K562 (cell line): ENCODE measurements at regions not wholly inside any gene's neighbourhood (a gene's known extent, or its start where the extent isn't known, plus 50 kb on each side); places are given as distances from the start of the nearest gene placed in this dataset.

Experiments
- ATAC-seq: fragments of 200-7000 bp; cut with Tn5 transposase; 3 replicates; pipeline ENCODE4 v1.9.1; 2020; ENCODE audit warnings: moderate library complexity
- BruUV-seq: library from RNA; stranded (reverse); fragments of 400-500 nt; replicated peaks from 2 replicates; lab custom pipeline; 2021; lab: Mats Ljungman, UMichigan
- CTCF ChIA-PET: fragments of 300-600 bp; formaldehyde crosslinking; extraction: SDS; loops from one replicate; lab custom pipeline; 2021; ENCODE audit warnings: low intra/inter-chr PET ratio; lab: Yijun Ruan, JAX
- POLR2A ChIA-PET: fragments of 300-600, 350-650 bp; sonication (Branson Sonifier 250); formaldehyde crosslinking; extraction: SDS; loops from one replicate; lab custom pipeline; 2021; ENCODE audit warnings: antibody characterized with exemption, inconsistent platforms; lab: Yijun Ruan, JAX
- DNase-seq, 4 experiments: peaks; one replicate each; pipeline versions ENCODE4 v3.0.0 to v3.0.0-alpha.2; 2011 to 2018; ENCODE audit warnings: low spot score in 3 of 4, mixed read lengths in 3 of 4; ENCODE audit errors: extremely low read depth in 1 of 4
- FAIRE-seq: peaks from 2 replicates; lab custom pipeline; 2011; peaks lifted over from hg19 to GRCh38; lab: Jason Lieb, UNC
- H2AFZ ChIP-seq: 2 replicates; pipeline ENCODE4 v1.6.0; 2011; ENCODE audit warnings: low read depth, low read length, control low read depth, inconsistent platforms
- H3K27ac ChIP-seq: fragments of 200-600 bp; 3 replicates; pipeline ENCODE4 v1.8.0; 2011; ENCODE audit warnings: low read depth, mild to moderate bottlenecking, control low read depth, inconsistent platforms, low read length, moderate library complexity, mixed read lengths; ENCODE audit errors: extremely low read depth
- H3K27me3 ChIP-seq, 2 experiments: fragments of 300-600 bp in 1 of 2; 2 replicates in 1 of 2; 3 replicates in 1 of 2; pipeline versions ENCODE4 v1.6.0 to v1.8.0; 2011; ENCODE audit warnings: inconsistent platforms in 2 of 2, low read length in 2 of 2, mild to moderate bottlenecking in 1 of 2, mixed read lengths in 1 of 2, moderate library complexity in 1 of 2; ENCODE audit not compliant: control insufficient read depth in 2 of 2, insufficient read depth in 2 of 2
- H3K36me3 ChIP-seq: fragments of 300-600 bp; 3 replicates; pipeline ENCODE4 v1.8.0; 2011; ENCODE audit warnings: mild to moderate bottlenecking, low read length, inconsistent platforms; ENCODE audit not compliant: control insufficient read depth, insufficient read depth
- H3K4me1 ChIP-seq, 2 experiments: fragments of 200-600 bp in 1 of 2; replicated peaks in 1 of 2; 2 replicates in 1 of 2; 3 replicates in 1 of 2; pipeline versions ENCODE4 v1.5.1 to v1.8.0; 2011; ENCODE audit warnings: inconsistent platforms in 2 of 2, low read length in 2 of 2, mild to moderate bottlenecking in 1 of 2, mixed read lengths in 1 of 2, moderate library complexity in 1 of 2; ENCODE audit not compliant: control insufficient read depth in 2 of 2, insufficient read depth in 2 of 2
- H3K4me2 ChIP-seq: 2 replicates; pipeline ENCODE4 v1.6.1; 2011; ENCODE audit warnings: low read length, control low read depth, inconsistent platforms, mixed read lengths; ENCODE audit not compliant: insufficient read depth
- H3K4me3 ChIP-seq: fragments of 200-600 bp; sonication (generic), shearing (Covaris generic); 2 replicates; pipeline ENCODE4 v1.5.1; 2016; ENCODE audit warnings: control low read depth, inconsistent platforms
- H3K79me2 ChIP-seq: fragments of 200-600 bp; 3 replicates; pipeline ENCODE4 v1.8.0; 2011; ENCODE audit warnings: low read length, inconsistent platforms; ENCODE audit not compliant: control insufficient read depth, insufficient read depth
- H3K9ac ChIP-seq, 2 experiments: 2 replicates each; pipeline versions ENCODE4 v1.6.0 to v1.6.1; 2011; ENCODE audit warnings: low read depth in 2 of 2, low read length in 2 of 2, control low read depth in 1 of 2, inconsistent platforms in 1 of 2, mild to moderate bottlenecking in 1 of 2, mixed read lengths in 1 of 2; ENCODE audit not compliant: insufficient read depth in 1 of 2
- H3K9me1 ChIP-seq: one replicate; pipeline ENCODE4 v1.6.0; 2011; ENCODE audit warnings: inconsistent platforms, mild to moderate bottlenecking, low read length, moderate library complexity; ENCODE audit not compliant: control insufficient read depth, insufficient read depth
- H3K9me3 ChIP-seq: replicated peaks from 2 replicates; pipeline ENCODE4 v1.5.1; 2011; ENCODE audit warnings: low read depth, low read length, inconsistent platforms; ENCODE audit not compliant: control insufficient read depth, insufficient read depth
- H4K20me1 ChIP-seq: replicated peaks from 2 replicates; pipeline ENCODE4 v1.6.1; 2011; ENCODE audit warnings: low read length, inconsistent platforms, mixed read lengths; ENCODE audit not compliant: control insufficient read depth, insufficient read depth
- ESRRA ChIP-seq: fragments of 450-650 bp; IDR thresholded peaks from 2 replicates; pipeline ENCODE4 v1.6.1; 2014; ENCODE audit warnings: low read depth, mild to moderate bottlenecking, moderate library complexity, borderline replicate concordance
- GTF2E2 ChIP-seq: fragments of 200-800 bp; sonication (Bioruptor generic); IDR thresholded peaks from 2 replicates; pipeline ENCODE4 v1.6.1; 2016; ENCODE audit warnings: missing genetic modification characterization, missing compliant biosample characterization
- HDGF ChIP-seq: fragments of 450-650 bp; IDR thresholded peaks from 2 replicates; pipeline ENCODE4 v1.6.1; 2016
- TCF7 ChIP-seq: sonication (generic); IDR thresholded peaks from 2 replicates; pipeline ENCODE4 v1.6.1; 2016; ENCODE audit warnings: antibody characterized with exemption, borderline replicate concordance
- TSC22D4 ChIP-seq: fragments of 450-650 bp; IDR thresholded peaks from 2 replicates; pipeline ENCODE4 v1.6.1; 2016; ENCODE audit warnings: missing genetic modification characterization, missing biosample characterization, control low read depth
- ZFPM2 ChIP-seq: fragments of 250-450 bp; sonication (Bioruptor Pico); IDR thresholded peaks from 2 replicates; pipeline ENCODE4 v1.5.1; 2022; ENCODE audit warnings: mild to moderate bottlenecking
- ZNF124 ChIP-seq: sonication (generic); formaldehyde crosslinking; IDR thresholded peaks from 2 replicates; pipeline ENCODE4 v1.8.1; 2022; ENCODE audit warnings: missing genetic modification reagents
- WGBS: fragments of 100-300 bp; shearing (Covaris generic); methylation state at CpG from one replicate; pipeline ENCODE4 v1.1.6; 2016; ENCODE audit warnings: low coverage, mixed read lengths; ENCODE audit not compliant: insufficient coverage; ENCODE audit errors: missing lambda C conversion rate; 5-methylcytosine and 5-hydroxymethylcytosine counted together
- in situ Hi-C: fragments of 300-500 bp; cut with MboI; formaldehyde crosslinking; loops from 4 replicates; pipeline ENCODE4 v1.15.0; 2018; ENCODE audit warnings: inconsistent platforms, mixed read lengths
- intact Hi-C: fragments of 100-400 bp; cut with micrococcal nuclease; formaldehyde crosslinking; loops from 2 replicates; pipeline ENCODE4 v1.14.2; 2022

- 1% methylated on average over 6 of the region's 6 CpGs for WGBS
- DNase-seq (peak in 1 of 4 experiments; percentile 3), ATAC-seq (peak; percentile 64), FAIRE-seq (no peak)
- H4K20me1 ChIP-seq = no peaks in the 10 kb centered on the region
- ChIA-PET POLR2A (interaction anchor here (0.6 to 0.9 kb wide), 2 partner anchors 30 to 51 kb away, joined by 3 to 4 read pairs; no protein-coding TSS in a partner anchor), CTCF (no interaction called here)
- intact Hi-C loops = loop anchor here (10.0 kb wide), 1 partner anchor 198 kb away; no protein-coding TSS in a partner anchor
- H3K4me2 ChIP-seq = no peak overlapping the region
- BruUV-seq = no TSS peak
- H2AFZ ChIP-seq = no peak overlapping the region
- no peaks in the 10 kb centered on the region for H3K36me3 ChIP-seq
- no peak overlapping the region for H3K4me3 ChIP-seq
- no peaks in the 10 kb centered on the region for H3K4me1 ChIP-seq
- in situ Hi-C loops = no loop called here
- no peak overlapping the region for H3K27ac ChIP-seq
- TF ChIP-seq ESRRA = peak; percentile 89
- TF ChIP-seq HDGF = no peak
- H3K79me2 ChIP-seq = no peaks in the 10 kb centered on the region
- H3K9ac ChIP-seq = no peak overlapping the region
- H3K9me1 ChIP-seq = no peaks in the 10 kb centered on the region
- peaks cover 0 to 8% of the 10 kb centered on the region in 2 experiments; a peak in 1 of 5 replicates for H3K27me3 ChIP-seq
- no peaks in the 10 kb centered on the region for H3K9me3 ChIP-seq
Observed at GRCh38 chr11:45456686-45457085, 170.5 kb upstream of the SYT13 start.

DNA sequence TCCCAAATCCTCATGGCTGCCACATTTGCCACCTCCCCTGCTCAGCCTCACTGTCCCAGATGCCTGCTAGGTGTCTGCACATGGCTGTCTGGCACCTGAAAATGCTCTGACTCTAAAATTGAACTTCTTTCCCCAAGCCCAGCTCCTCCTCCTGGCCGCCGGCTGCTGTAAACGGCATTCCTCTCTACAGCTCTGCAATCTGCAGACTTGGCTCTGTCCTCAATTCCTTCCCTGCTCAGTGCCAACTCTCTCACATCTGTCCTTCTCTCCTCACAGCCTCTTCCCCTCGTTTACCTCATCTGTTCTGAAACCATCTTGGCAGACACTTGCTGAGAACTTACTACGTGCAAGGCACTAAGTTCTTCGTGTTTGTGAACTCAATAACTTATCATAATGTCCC, 169.4 kb upstream of the SYT13 start:
- H3K9me3 ChIP-seq = no peaks in the 10 kb centered on the region
- POLR2A ChIA-PET = interaction anchor here (0.8 kb wide), 1 partner anchor 21 kb away, joined by 3 read pairs; no protein-coding TSS in a partner anchor
- no peaks in the 10 kb centered on the region for H3K9me1 ChIP-seq
- H2AFZ ChIP-seq = no peak overlapping the region
- intact Hi-C loops (loop anchor here (10.0 kb wide), 1 partner anchor 199 kb away; no protein-coding TSS in a partner anchor), in situ Hi-C loops (no loop called here)
- H4K20me1 ChIP-seq = no peaks in the 10 kb centered on the region
- no peak overlapping the region for H3K27ac ChIP-seq
- no peaks in the 10 kb centered on the region for H3K4me1 ChIP-seq
- no peak overlapping the region for H3K9ac ChIP-seq
- no peak for TF ChIP-seq GTF2E2 (tag)
- TF ChIP-seq ZFPM2 (CRISPR knock-in tag) = no peak
- no peak for TF ChIP-seq ZNF124 (CRISPR knock-in tag)
- TF ChIP-seq TSC22D4 (tag) = no peak
- no peak for TF ChIP-seq TCF7
- FAIRE-seq (no peak), DNase-seq (no peak), ATAC-seq (no peak)
- H3K79me2 ChIP-seq = no peaks in the 10 kb centered on the region
- no TSS peak for BruUV-seq
- no peak overlapping the region for H3K4me3 ChIP-seq
- H3K36me3 ChIP-seq = no peaks in the 10 kb centered on the region
- H3K27me3 ChIP-seq = peaks cover 0 to 8% of the 10 kb centered on the region in 2 experiments; a peak in 1 of 5 replicates
- WGBS = 0% methylated on average over 6 of the region's 6 CpGs
- CTCF ChIA-PET = no interaction called here
- H3K4me2 ChIP-seq = no peak overlapping the region
